NCI-H187 treated with DMSO at 0.1 percent for 48 hours (cell line): ENCODE measurements at regions not wholly inside any gene's neighbourhood (a gene's known extent, or its start where the extent isn't known, plus 50 kb on each side); places are given as distances from the start of the nearest gene placed in this dataset.
"Not testable (repeated sequence)": the region's sequence is repeated elsewhere in the genome, so short reads cannot be mapped to it uniquely, and the experiment has no call there.

Experiments used
- DNase-seq: peaks from one replicate; lab custom pipeline; 2025; lab: John Stamatoyannopoulos, UW

GRCh38 chr11:87764075-87764474 lies 411.2 kb downstream of the RAB38 start:
- DNase-seq: not testable (repeated sequence)

- DNase-seq: no peak
Measured at GRCh38 chr11:87754685-87755084, 420.6 kb downstream of the RAB38 start.

- DNase-seq: no peak
Measured at GRCh38 chr11:87753143-87753542, 422.1 kb downstream of the RAB38 start.

GRCh38 chr11:87743007-87743406 lies 432.2 kb downstream of the RAB38 start:
- no peak for DNase-seq

GRCh38 chr11:87740968-87741367 lies 434.3 kb downstream of the RAB38 start:
- no peak for DNase-seq

- DNase-seq: no peak
Measured at GRCh38 chr11:87740451-87740850, 434.8 kb downstream of the RAB38 start.

- DNase-seq: no peak
Measured at GRCh38 chr11:87739766-87740165, 435.5 kb downstream of the RAB38 start.

- DNase-seq: no peak
Measured at GRCh38 chr11:87739261-87739660, 436.0 kb downstream of the RAB38 start.

- no peak for DNase-seq
Measured at GRCh38 chr11:87736928-87737327, 438.3 kb downstream of the RAB38 start.

GRCh38 chr11:87726506-87726905 lies 448.7 kb downstream of the RAB38 start:
- DNase-seq: no peak

- DNase-seq: no peak
Measured at GRCh38 chr11:87724358-87724757, 450.9 kb downstream of the RAB38 start.

GRCh38 chr11:87722756-87723565 lies 452.3 kb downstream of the RAB38 start:
- no peak for DNase-seq

GRCh38 chr11:87719326-87720073 lies 455.7 kb downstream of the RAB38 start:
- DNase-seq: no peak

- DNase-seq: no peak
Measured at GRCh38 chr11:87712802-87713202, 462.4 kb downstream of the RAB38 start.

- no peak for DNase-seq
Measured at GRCh38 chr11:87712391-87712790, 462.9 kb downstream of the RAB38 start.

- not testable (repeated sequence) for DNase-seq
Measured at GRCh38 chr11:87703589-87703988, 471.7 kb downstream of the RAB38 start.

GRCh38 chr11:87675993-87676392 lies 499.2 kb downstream of the RAB38 start:
- no peak for DNase-seq

GRCh38 chr11:87666730-87667129 lies 508.5 kb downstream of the RAB38 start:
- no peak for DNase-seq

GRCh38 chr11:87662287-87662686 lies 513.0 kb downstream of the RAB38 start:
- DNase-seq: no peak

- no peak for DNase-seq
Measured at GRCh38 chr11:87660926-87661660, 514.1 kb downstream of the RAB38 start.

GRCh38 chr11:87659807-87660206 lies 515.4 kb downstream of the RAB38 start:
- no peak for DNase-seq

GRCh38 chr11:87645626-87646025 lies 529.6 kb downstream of the RAB38 start:
- no peak for DNase-seq
